HL-60 (cell line): ENCODE measurements at regions not wholly inside any gene's neighbourhood (a gene's known extent, or its start where the extent isn't known, plus 50 kb on each side); places are given as distances from the start of the nearest gene placed in this dataset.

Experiments
- POLR2AphosphoS5 ChIP-seq: IDR thresholded peaks from 2 replicates; pipeline ENCODE4 v1.6.1; 2012; ENCODE audit warnings: low read depth
- TF ChIP-seq, protein P1 (sequence below): IDR thresholded peaks from one replicate; pipeline ENCODE4 v1.5.1; 2011; ENCODE audit warnings: low read length, control low read depth, inconsistent platforms; ENCODE audit not compliant: insufficient read depth

DNA sequence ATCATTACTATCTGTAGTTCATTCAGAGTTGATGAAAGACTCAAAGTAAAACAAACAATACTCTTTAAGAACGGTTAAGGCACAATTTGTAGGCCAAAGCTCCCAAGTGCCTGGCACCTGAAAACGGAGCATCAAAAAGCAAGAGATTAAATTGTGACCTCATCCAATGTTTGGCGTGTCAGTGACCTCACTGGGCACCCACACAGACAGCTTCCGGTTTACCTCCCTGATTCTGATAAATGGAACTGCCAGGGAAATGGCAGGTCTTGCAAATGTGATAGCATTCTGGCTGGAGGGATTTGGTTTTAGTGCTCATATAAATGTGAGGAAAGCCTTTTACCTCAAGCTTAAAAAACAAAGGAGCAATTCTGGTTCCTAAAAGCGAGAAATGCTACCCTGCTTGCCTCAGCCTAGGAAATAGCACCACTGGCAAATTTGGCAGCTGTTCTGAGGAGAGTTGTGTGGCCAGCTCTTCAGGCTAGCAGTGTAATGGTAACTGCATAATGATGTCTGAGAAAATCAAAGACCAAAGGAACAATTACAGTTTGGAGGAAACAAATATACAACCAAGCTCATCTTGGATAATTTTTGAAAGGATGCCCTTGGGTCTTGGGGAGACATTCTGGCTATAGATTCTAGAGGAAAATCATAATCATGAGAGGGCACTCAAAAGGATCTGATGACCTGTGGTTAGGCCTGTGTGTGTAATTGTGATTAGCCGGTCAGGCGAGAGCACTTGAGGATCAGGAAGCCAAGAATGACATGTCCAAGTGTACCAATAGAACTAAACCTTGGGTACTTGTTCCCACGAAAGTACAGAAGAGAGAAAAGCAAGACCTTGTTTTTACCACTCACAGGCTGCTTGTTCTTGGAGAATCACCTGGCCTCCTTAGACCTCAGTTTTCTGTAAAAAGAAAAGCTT is 174.3 kb downstream of the TFAP2B start:
- TF ChIP-seq, protein P1, sequence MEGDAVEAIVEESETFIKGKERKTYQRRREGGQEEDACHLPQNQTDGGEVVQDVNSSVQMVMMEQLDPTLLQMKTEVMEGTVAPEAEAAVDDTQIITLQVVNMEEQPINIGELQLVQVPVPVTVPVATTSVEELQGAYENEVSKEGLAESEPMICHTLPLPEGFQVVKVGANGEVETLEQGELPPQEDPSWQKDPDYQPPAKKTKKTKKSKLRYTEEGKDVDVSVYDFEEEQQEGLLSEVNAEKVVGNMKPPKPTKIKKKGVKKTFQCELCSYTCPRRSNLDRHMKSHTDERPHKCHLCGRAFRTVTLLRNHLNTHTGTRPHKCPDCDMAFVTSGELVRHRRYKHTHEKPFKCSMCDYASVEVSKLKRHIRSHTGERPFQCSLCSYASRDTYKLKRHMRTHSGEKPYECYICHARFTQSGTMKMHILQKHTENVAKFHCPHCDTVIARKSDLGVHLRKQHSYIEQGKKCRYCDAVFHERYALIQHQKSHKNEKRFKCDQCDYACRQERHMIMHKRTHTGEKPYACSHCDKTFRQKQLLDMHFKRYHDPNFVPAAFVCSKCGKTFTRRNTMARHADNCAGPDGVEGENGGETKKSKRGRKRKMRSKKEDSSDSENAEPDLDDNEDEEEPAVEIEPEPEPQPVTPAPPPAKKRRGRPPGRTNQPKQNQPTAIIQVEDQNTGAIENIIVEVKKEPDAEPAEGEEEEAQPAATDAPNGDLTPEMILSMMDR: no peak
- TF ChIP-seq POLR2AphosphoS5: no peak
